Smooth muscle cell (in vitro differentiated cells): ENCODE measurements at regions not wholly inside any gene's neighbourhood (a gene's known extent, or its start where the extent isn't known, plus 50 kb on each side); places are given as distances from the start of the nearest gene placed in this dataset.

ENCODE experiments used
- DNase-seq: peaks from one replicate; lab custom pipeline; 2025; ENCODE audit not compliant: unreplicated experiment; lab: John Stamatoyannopoulos, UW
- H2AFZ ChIP-seq: fragments of 200-600 bp; sonication (generic); 2 replicates; pipeline ENCODE4 v1.6.0; 2016; ENCODE audit warnings: antibody characterized with exemption, low read depth, mild to moderate bottlenecking
- H3F3A ChIP-seq: fragments of 200-600 bp; sonication (generic); 2 replicates; pipeline ENCODE4 v1.6.0; 2017; ENCODE audit warnings: antibody characterized with exemption, low read depth
- H3K27ac ChIP-seq: fragments of 200-600 bp; sonication (generic); 2 replicates; pipeline ENCODE4 v1.5.1; 2016; ENCODE audit warnings: low read depth, mild to moderate bottlenecking
- H3K27me3 ChIP-seq: fragments of 200-600 bp; sonication (generic); 2 replicates; pipeline ENCODE4 v1.6.1; 2016; ENCODE audit warnings: low read depth, mild to moderate bottlenecking
- H3K36me3 ChIP-seq: fragments of 200-600 bp; sonication (generic); 2 replicates; pipeline ENCODE4 v1.5.1; 2016; ENCODE audit warnings: low read depth
- H3K4me1 ChIP-seq: fragments of 200-600 bp; sonication (generic); 2 replicates; pipeline ENCODE4 v1.5.1; 2016; ENCODE audit warnings: low read depth
- H3K4me2 ChIP-seq: fragments of 200-600 bp; sonication (generic); 2 replicates; pipeline ENCODE4 v1.6.0; 2016; ENCODE audit warnings: mild to moderate bottlenecking
- H3K4me3 ChIP-seq: fragments of 200-600 bp; sonication (generic); 2 replicates; pipeline ENCODE4 v1.5.1; 2016; ENCODE audit warnings: mild to moderate bottlenecking
- H3K79me2 ChIP-seq: fragments of 200-600 bp; sonication (generic); 2 replicates; pipeline ENCODE4 v1.6.0; 2016; ENCODE audit warnings: low read depth, mild to moderate bottlenecking
- H3K9ac ChIP-seq: fragments of 200-600 bp; sonication (generic); 2 replicates; pipeline ENCODE4 v1.6.0; 2016; ENCODE audit warnings: low read depth
- H3K9me3 ChIP-seq: fragments of 200-600 bp; sonication (generic); replicated peaks from 2 replicates; pipeline ENCODE4 v1.5.1; 2016; ENCODE audit warnings: low read depth
- H4K20me1 ChIP-seq: fragments of 200-600 bp; sonication (generic); 2 replicates; pipeline ENCODE4 v1.6.0; 2016; ENCODE audit warnings: low read depth
- CTCF ChIP-seq: fragments of 200-600 bp; sonication (generic); IDR thresholded peaks from 2 replicates; pipeline ENCODE4 v1.5.1; 2017; ENCODE audit warnings: borderline replicate concordance, mild to moderate bottlenecking, antibody characterized with exemption; ENCODE audit not compliant: insufficient read depth, poor library complexity, severe bottlenecking
- WGBS: methylation state at CpG from one replicate; pipeline ENCODE4 v1.1.7; 2016; ENCODE audit warnings: low lambda C conversion rate; 5-methylcytosine and 5-hydroxymethylcytosine counted together

- Histone ChIP-seq H3K79me2 (no peaks in the 10 kb centered on the region), H4K20me1 (no peaks in the 10 kb centered on the region), H3K4me2 (no peak overlapping the region), H3K4me3 (no peak overlapping the region), H3K36me3 (no peaks in the 10 kb centered on the region), H3K27me3 (no peaks in the 10 kb centered on the region), H2AFZ (no peak overlapping the region), H3K9ac (no peak overlapping the region), H3K9me3 (no peaks in the 10 kb centered on the region), H3F3A (peaks cover 9% of the 10 kb centered on the region), H3K27ac (no peak overlapping the region), H3K4me1 (no peaks in the 10 kb centered on the region)
- no peak for DNase-seq
- WGBS, result 46% methylated on average over 2 of the region's 2 CpGs
- TF ChIP-seq CTCF, result no peak
Observed at GRCh38 chr3:101992863-101993262, 143.5 kb downstream of the NFKBIZ start.

- TF ChIP-seq CTCF, result no peak
- H3K4me1 ChIP-seq, result no peaks in the 10 kb centered on the region
- H3K79me2 ChIP-seq, result no peaks in the 10 kb centered on the region
- WGBS, result 82% methylated on average over 3 of the region's 3 CpGs
- DNase-seq, result no peak
- H3K4me2 ChIP-seq, result no peak overlapping the region
- no peaks in the 10 kb centered on the region for H3K9me3 ChIP-seq
- H4K20me1 ChIP-seq, result no peaks in the 10 kb centered on the region
- no peaks in the 10 kb centered on the region for H3K36me3 ChIP-seq
- no peak overlapping the region for H2AFZ ChIP-seq
- no peak overlapping the region for H3K4me3 ChIP-seq
- H3K27ac ChIP-seq, result peak overlapping the region; percentile 61
- no peak overlapping the region for H3K9ac ChIP-seq
- H3F3A ChIP-seq, result peaks cover 9% of the 10 kb centered on the region
- no peaks in the 10 kb centered on the region for H3K27me3 ChIP-seq
Observed at GRCh38 chr3:101994386-101994785, 145.1 kb downstream of the NFKBIZ start.

GRCh38 chr3:101995371-101996046 lies 146.2 kb downstream of the NFKBIZ start:
- no peak for DNase-seq
- H3K27me3 ChIP-seq, result no peaks in the 10 kb centered on the region
- WGBS, result 14% methylated on average over 4 of the region's 4 CpGs
- no peaks in the 10 kb centered on the region for H3K9me3 ChIP-seq
- peak overlapping the region; percentile 55 for H3K4me2 ChIP-seq
- TF ChIP-seq CTCF, result no peak
- no peak overlapping the region for H3K4me3 ChIP-seq
- no peak overlapping the region for H3K9ac ChIP-seq
- H4K20me1 ChIP-seq, result no peaks in the 10 kb centered on the region
- no peaks in the 10 kb centered on the region for H3K36me3 ChIP-seq
- no peak overlapping the region for H2AFZ ChIP-seq
- no peaks in the 10 kb centered on the region for H3K79me2 ChIP-seq
- H3F3A ChIP-seq, result peaks cover 9% of the 10 kb centered on the region
- H3K4me1 ChIP-seq, result no peaks in the 10 kb centered on the region
- H3K27ac ChIP-seq, result peak overlapping the region; percentile 61

- H3K27ac ChIP-seq, result no peak overlapping the region
- H3K9me3 ChIP-seq, result no peaks in the 10 kb centered on the region
- H3K36me3 ChIP-seq, result no peaks in the 10 kb centered on the region
- H2AFZ ChIP-seq, result no peak overlapping the region
- no peaks in the 10 kb centered on the region for H3K27me3 ChIP-seq
- no peak for TF ChIP-seq CTCF
- no peak for DNase-seq
- H3F3A ChIP-seq, result peaks cover 9% of the 10 kb centered on the region
- H3K9ac ChIP-seq, result no peak overlapping the region
- H4K20me1 ChIP-seq, result no peaks in the 10 kb centered on the region
- no peak overlapping the region for H3K4me3 ChIP-seq
- no peaks in the 10 kb centered on the region for H3K79me2 ChIP-seq
- WGBS, result 95% methylated on average over 3 of the region's 3 CpGs
- H3K4me1 ChIP-seq, result no peaks in the 10 kb centered on the region
- H3K4me2 ChIP-seq, result no peak overlapping the region
Observed at GRCh38 chr3:101996832-101997231, 147.5 kb downstream of the NFKBIZ start.
